Suprapubic skin (tissue), 4 donors: ENCODE measurements at regions not wholly inside any gene's neighbourhood (a gene's known extent, or its start where the extent isn't known, plus 50 kb on each side); places are given as distances from the start of the nearest gene placed in this dataset.

Source experiments
- EP300 ChIP-seq: sonication (generic); formaldehyde crosslinking; IDR thresholded peaks from one replicate; pipeline ENCODE4 v1.6.1; 2017; ENCODE audit warnings: antibody characterized with exemption
- POLR2A ChIP-seq, 2 donors: fragments of 450-650 bp; IDR thresholded peaks; one replicate each; pipeline ENCODE4 v1.6.1; 2017; ENCODE audit warnings: antibody characterized with exemption in 2 of 2, mild to moderate bottlenecking in 2 of 2, moderate library complexity in 2 of 2
- POLR2AphosphoS5 ChIP-seq, 3 donors: sonication (generic); formaldehyde crosslinking; IDR thresholded peaks; one replicate each; pipeline ENCODE4 v1.6.1; 2017; ENCODE audit warnings: antibody characterized with exemption in 3 of 3
- TF ChIP-seq, protein P1 (sequence below), 2 donors: fragments of 200-600 bp in 1 of 2; fragments of 450-650 bp in 1 of 2; sonication (generic) in 1 of 2; IDR thresholded peaks; one replicate each; pipeline ENCODE4 v1.5.1; 2016 to 2019; ENCODE audit warnings: antibody characterized with exemption in 2 of 2, mild to moderate bottlenecking in 1 of 2, moderate library complexity in 1 of 2

DNA sequence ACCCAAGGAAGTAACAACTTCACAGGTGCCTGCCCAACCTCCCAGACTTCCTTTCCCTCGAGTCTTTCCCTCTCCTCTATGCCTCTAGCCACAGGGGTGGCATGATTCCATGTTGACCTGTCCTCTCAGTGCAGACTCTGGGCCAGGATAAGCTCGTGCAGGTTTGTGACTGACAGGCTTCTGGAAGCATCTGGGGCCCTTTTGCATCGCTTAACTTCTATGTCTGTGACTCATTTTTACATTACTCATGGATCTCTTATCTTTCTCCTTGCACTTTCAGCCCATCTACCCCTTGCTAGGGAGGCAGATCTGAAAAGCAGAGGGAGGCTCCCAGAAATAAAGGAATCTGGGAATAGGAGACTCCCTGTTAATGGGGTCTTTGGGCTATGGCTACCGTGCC lies 98.5 kb upstream of the RIOK3 start:
- TF ChIP-seq, protein P1, sequence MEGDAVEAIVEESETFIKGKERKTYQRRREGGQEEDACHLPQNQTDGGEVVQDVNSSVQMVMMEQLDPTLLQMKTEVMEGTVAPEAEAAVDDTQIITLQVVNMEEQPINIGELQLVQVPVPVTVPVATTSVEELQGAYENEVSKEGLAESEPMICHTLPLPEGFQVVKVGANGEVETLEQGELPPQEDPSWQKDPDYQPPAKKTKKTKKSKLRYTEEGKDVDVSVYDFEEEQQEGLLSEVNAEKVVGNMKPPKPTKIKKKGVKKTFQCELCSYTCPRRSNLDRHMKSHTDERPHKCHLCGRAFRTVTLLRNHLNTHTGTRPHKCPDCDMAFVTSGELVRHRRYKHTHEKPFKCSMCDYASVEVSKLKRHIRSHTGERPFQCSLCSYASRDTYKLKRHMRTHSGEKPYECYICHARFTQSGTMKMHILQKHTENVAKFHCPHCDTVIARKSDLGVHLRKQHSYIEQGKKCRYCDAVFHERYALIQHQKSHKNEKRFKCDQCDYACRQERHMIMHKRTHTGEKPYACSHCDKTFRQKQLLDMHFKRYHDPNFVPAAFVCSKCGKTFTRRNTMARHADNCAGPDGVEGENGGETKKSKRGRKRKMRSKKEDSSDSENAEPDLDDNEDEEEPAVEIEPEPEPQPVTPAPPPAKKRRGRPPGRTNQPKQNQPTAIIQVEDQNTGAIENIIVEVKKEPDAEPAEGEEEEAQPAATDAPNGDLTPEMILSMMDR (IDR thresholded peaks at IDR 0.05) = no peak
- TF ChIP-seq POLR2AphosphoS5 (IDR thresholded peaks at IDR 0.05) = no peak
- no peak for TF ChIP-seq EP300
- no peak for TF ChIP-seq POLR2A (IDR thresholded peaks at IDR 0.05)
